Keratinocyte (primary cell): ENCODE measurements at regions not wholly inside any gene's neighbourhood (a gene's known extent, or its start where the extent isn't known, plus 50 kb on each side); places are given as distances from the start of the nearest gene placed in this dataset.
"Not testable (repeated sequence)": the region's sequence is repeated elsewhere in the genome, so short reads cannot be mapped to it uniquely, and the experiment has no call there.

ENCODE experiments used
- EZH2 ChIP-seq: IDR thresholded peaks from one replicate; pipeline ENCODE4 v1.6.1; 2012; ENCODE audit warnings: inconsistent platforms, mild to moderate bottlenecking, low read length, moderate library complexity
- TF ChIP-seq, protein P1 (sequence below), 3 experiments: IDR thresholded peaks in 1 of 3; conservative IDR thresholded peaks in 1 of 3; optimal IDR thresholded peaks in 1 of 3; 2 replicates in 2 of 3; 3 replicates in 1 of 3; pipeline versions ENCODE3 to v1.5.1; 2011; ENCODE audit warnings: low read length in 3 of 3, mild to moderate bottlenecking in 3 of 3, moderate library complexity in 2 of 3, control low read depth in 1 of 3, inconsistent platforms in 1 of 3; ENCODE audit not compliant: insufficient read depth in 2 of 3; ENCODE audit errors: extremely low read depth in 1 of 3

DNA sequence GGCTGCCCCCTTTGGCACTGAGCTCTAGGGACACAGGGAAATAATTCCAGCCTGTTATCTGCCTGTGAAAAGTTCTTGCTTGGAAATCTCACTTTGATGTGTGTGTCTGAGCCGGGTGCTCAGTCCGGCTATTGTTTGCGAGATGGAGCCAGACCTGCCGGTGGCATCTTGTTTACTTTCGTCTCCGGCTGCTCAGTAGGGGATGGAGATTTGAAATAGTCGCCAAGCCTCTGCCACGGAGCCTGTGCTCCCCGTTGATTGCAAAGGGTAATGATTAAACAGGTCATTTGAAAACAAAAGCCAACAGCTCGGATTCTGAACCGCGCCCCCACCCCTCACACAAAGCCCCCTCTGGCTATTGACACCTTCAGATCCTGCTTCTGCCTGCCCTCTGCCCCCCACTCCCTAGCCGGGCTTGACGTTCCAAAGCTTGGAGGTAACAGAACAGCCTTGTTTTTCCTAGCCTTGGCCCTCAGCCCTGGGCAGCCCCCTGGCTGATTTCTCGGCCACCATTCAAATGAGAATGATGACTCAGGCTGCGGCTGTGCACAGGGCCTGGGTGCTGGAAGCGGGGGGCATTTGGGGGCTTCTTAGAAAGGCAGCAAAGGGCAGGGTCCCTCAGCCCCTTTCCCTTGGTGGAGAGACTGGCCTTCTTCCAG, 70.8 kb upstream of the SPDYE9 start:
- TF ChIP-seq, protein P1, sequence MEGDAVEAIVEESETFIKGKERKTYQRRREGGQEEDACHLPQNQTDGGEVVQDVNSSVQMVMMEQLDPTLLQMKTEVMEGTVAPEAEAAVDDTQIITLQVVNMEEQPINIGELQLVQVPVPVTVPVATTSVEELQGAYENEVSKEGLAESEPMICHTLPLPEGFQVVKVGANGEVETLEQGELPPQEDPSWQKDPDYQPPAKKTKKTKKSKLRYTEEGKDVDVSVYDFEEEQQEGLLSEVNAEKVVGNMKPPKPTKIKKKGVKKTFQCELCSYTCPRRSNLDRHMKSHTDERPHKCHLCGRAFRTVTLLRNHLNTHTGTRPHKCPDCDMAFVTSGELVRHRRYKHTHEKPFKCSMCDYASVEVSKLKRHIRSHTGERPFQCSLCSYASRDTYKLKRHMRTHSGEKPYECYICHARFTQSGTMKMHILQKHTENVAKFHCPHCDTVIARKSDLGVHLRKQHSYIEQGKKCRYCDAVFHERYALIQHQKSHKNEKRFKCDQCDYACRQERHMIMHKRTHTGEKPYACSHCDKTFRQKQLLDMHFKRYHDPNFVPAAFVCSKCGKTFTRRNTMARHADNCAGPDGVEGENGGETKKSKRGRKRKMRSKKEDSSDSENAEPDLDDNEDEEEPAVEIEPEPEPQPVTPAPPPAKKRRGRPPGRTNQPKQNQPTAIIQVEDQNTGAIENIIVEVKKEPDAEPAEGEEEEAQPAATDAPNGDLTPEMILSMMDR (optimal IDR thresholded peaks at IDR 0.05 in 1 of 3, IDR thresholded peaks at IDR 0.05 in 1 of 3, conservative IDR thresholded peaks at IDR 0.05 in 1 of 3; ENCODE audit: extremely low read depth in 1 of 3, insufficient read depth in 2 of 3, low read length in 3 of 3): not testable (repeated sequence)
- TF ChIP-seq EZH2: not testable (repeated sequence)
